Head of caudate nucleus (tissue), 42 donors: ENCODE measurements at regions not wholly inside any gene's neighbourhood (a gene's known extent, or its start where the extent isn't known, plus 50 kb on each side); places are given as distances from the start of the nearest gene placed in this dataset.

Experiments
- DNase-seq, 42 donors: peaks; one replicate each; pipeline versions ENCODE4 v3.0.0 to v3.0.0-alpha.2; 2020 to 2021; ENCODE audit warnings: mixed read lengths in 7 of 42
- intact Hi-C: fragments of 100-400 bp; cut with DNase I; formaldehyde crosslinking; loops from one replicate; pipeline ENCODE4 v1.15.0; 2022

GRCh38 chr18:73458186-73458964 lies 590.6 kb upstream of the NETO1 start:
- intact Hi-C loops = no loop called here

GRCh38 chr18:73456643-73457042 lies 588.9 kb upstream of the NETO1 start:
- no peak for DNase-seq
- intact Hi-C loops = no loop called here

More at GRCh38 chr18:73458186-73458964, 590.6 kb upstream of the NETO1 start:
- no peak for DNase-seq

- no peak for DNase-seq
- intact Hi-C loops = no loop called here
Measured at GRCh38 chr18:73452866-73453265, 585.1 kb upstream of the NETO1 start.

GRCh38 chr18:73446502-73446901 lies 578.7 kb upstream of the NETO1 start:
- DNase-seq = no peak
- intact Hi-C loops = no loop called here

GRCh38 chr18:73431620-73432019 lies 563.8 kb upstream of the NETO1 start:
- intact Hi-C loops = no loop called here
- no peak for DNase-seq

- intact Hi-C loops = no loop called here
Measured at GRCh38 chr18:73421010-73421409, 553.2 kb upstream of the NETO1 start.

GRCh38 chr18:73419531-73419930 lies 551.7 kb upstream of the NETO1 start:
- DNase-seq = no peak
- intact Hi-C loops = no loop called here

More at GRCh38 chr18:73421010-73421409, 553.2 kb upstream of the NETO1 start:
- DNase-seq = no peak

GRCh38 chr18:73414598-73414997 lies 546.8 kb upstream of the NETO1 start:
- no peak for DNase-seq
- intact Hi-C loops = no loop called here

- intact Hi-C loops = no loop called here
- DNase-seq = no peak
Measured at GRCh38 chr18:73414069-73414468, 546.3 kb upstream of the NETO1 start.

GRCh38 chr18:73409242-73409641 lies 541.5 kb upstream of the NETO1 start:
- DNase-seq = no peak
- intact Hi-C loops = no loop called here

GRCh38 chr18:73408469-73408868 lies 540.7 kb upstream of the NETO1 start:
- intact Hi-C loops = no loop called here
- no peak for DNase-seq

- DNase-seq = no peak
- intact Hi-C loops = no loop called here
Measured at GRCh38 chr18:73407506-73407905, 539.7 kb upstream of the NETO1 start.

- DNase-seq = no peak
- intact Hi-C loops = no loop called here
Measured at GRCh38 chr18:73384246-73384645, 516.5 kb upstream of the NETO1 start.

- intact Hi-C loops = no loop called here
Measured at GRCh38 chr18:73381699-73382036, 513.9 kb upstream of the NETO1 start.

GRCh38 chr18:73381016-73381698 lies 513.4 kb upstream of the NETO1 start:
- intact Hi-C loops = no loop called here
- no peak for DNase-seq

More at GRCh38 chr18:73381699-73382036, 513.9 kb upstream of the NETO1 start:
- DNase-seq = no peak

- intact Hi-C loops = no loop called here
- DNase-seq = no peak
Measured at GRCh38 chr18:73366713-73367112, 498.9 kb upstream of the NETO1 start.

- intact Hi-C loops = no loop called here
Measured at GRCh38 chr18:73365018-73365417, 497.2 kb upstream of the NETO1 start.

GRCh38 chr18:73355121-73355520 lies 487.3 kb upstream of the NETO1 start:
- intact Hi-C loops = no loop called here
- no peak for DNase-seq

More at GRCh38 chr18:73365018-73365417, 497.2 kb upstream of the NETO1 start:
- DNase-seq = no peak

GRCh38 chr18:73352546-73352945 lies 484.8 kb upstream of the NETO1 start:
- no peak for DNase-seq
- intact Hi-C loops = no loop called here

GRCh38 chr18:73340135-73340977 lies 472.6 kb upstream of the NETO1 start:
- no peak for DNase-seq
- intact Hi-C loops = no loop called here
